ENCODE measurements at regions not wholly inside any gene's neighbourhood (a gene's known extent, or its start where the extent isn't known, plus 50 kb on each side); places are given as distances from the start of the nearest gene placed in this dataset.

- H3K27ac ChIP-seq (replicated peaks), result no peak overlapping the region
- DNase-seq (ENCODE audit: low read depth in 1 of 2, low spot score in 1 of 2), result no peak
- no peaks in the 10 kb centered on the region for H3K27me3 ChIP-seq (ENCODE audit: insufficient read depth, poor library complexity, severe bottlenecking)
- H3K4me3 ChIP-seq (replicated peaks; ENCODE audit: insufficient read depth, low read length), result no peak overlapping the region
- TF ChIP-seq GABPA (IDR thresholded peaks at IDR 0.05; ENCODE audit: low read depth), result no peak
- TF ChIP-seq CTCF (IDR thresholded peaks at IDR 0.05; ENCODE audit: insufficient read depth, low read length), result no peak
- no peak for TF ChIP-seq POLR2AphosphoS5 (IDR thresholded peaks at IDR 0.05; ENCODE audit: low read depth)
- no peak for TF ChIP-seq SPI1 (IDR thresholded peaks at IDR 0.05; ENCODE audit: borderline replicate concordance, low read depth)
- no peak for TF ChIP-seq REST (IDR thresholded peaks at IDR 0.05; ENCODE audit: insufficient replicate concordance, low read depth)
Observed at GRCh38 chr5:174552428-174552827, 172.0 kb upstream of the MSX2 start.

GRCh38 chr5:174553556-174553955 lies 170.8 kb upstream of the MSX2 start:
- no peak overlapping the region for H3K27ac ChIP-seq (replicated peaks)
- no peaks in the 10 kb centered on the region for H3K27me3 ChIP-seq (ENCODE audit: insufficient read depth, poor library complexity, severe bottlenecking)
- no peak overlapping the region for H3K4me3 ChIP-seq (replicated peaks; ENCODE audit: insufficient read depth, low read length)
- TF ChIP-seq GABPA (IDR thresholded peaks at IDR 0.05; ENCODE audit: low read depth), result no peak
- TF ChIP-seq CTCF (IDR thresholded peaks at IDR 0.05; ENCODE audit: insufficient read depth, low read length), result no peak
- TF ChIP-seq POLR2AphosphoS5 (IDR thresholded peaks at IDR 0.05; ENCODE audit: low read depth), result no peak
- TF ChIP-seq SPI1 (IDR thresholded peaks at IDR 0.05; ENCODE audit: borderline replicate concordance, low read depth), result no peak
- TF ChIP-seq REST (IDR thresholded peaks at IDR 0.05; ENCODE audit: insufficient replicate concordance, low read depth), result no peak
- no peak for DNase-seq (ENCODE audit: low read depth in 1 of 2, low spot score in 1 of 2)

- Histone ChIP-seq H3K4me3 (replicated peaks; ENCODE audit: insufficient read depth, low read length) (no peak overlapping the region), H3K27ac (replicated peaks) (no peak overlapping the region), H3K27me3 (ENCODE audit: insufficient read depth, poor library complexity, severe bottlenecking) (no peaks in the 10 kb centered on the region)
- TF ChIP-seq REST (IDR thresholded peaks at IDR 0.05; ENCODE audit: insufficient replicate concordance, low read depth), result no peak
- TF ChIP-seq GABPA (IDR thresholded peaks at IDR 0.05; ENCODE audit: low read depth), result no peak
- TF ChIP-seq CTCF (IDR thresholded peaks at IDR 0.05; ENCODE audit: insufficient read depth, low read length), result no peak
- no peak for TF ChIP-seq SPI1 (IDR thresholded peaks at IDR 0.05; ENCODE audit: borderline replicate concordance, low read depth)
- no peak for TF ChIP-seq POLR2AphosphoS5 (IDR thresholded peaks at IDR 0.05; ENCODE audit: low read depth)
- no peak for DNase-seq (ENCODE audit: low read depth in 1 of 2, low spot score in 1 of 2)
Observed at GRCh38 chr5:174555726-174556125, 168.7 kb upstream of the MSX2 start.
